GM23338 (cell line): ENCODE measurements at regions not wholly inside any gene's neighbourhood (a gene's known extent, or its start where the extent isn't known, plus 50 kb on each side); places are given as distances from the start of the nearest gene placed in this dataset.

Source experiments
- ATAC-seq: fragments of 200-7000 bp; cut with Tn5 transposase; 3 replicates; pipeline ENCODE4 v1.9.1; 2020
- DNase-seq: peaks from one replicate; pipeline ENCODE4 v3.0.0-alpha.2; 2015; ENCODE audit warnings: low spot score
- H2AFZ ChIP-seq: fragments of 200-600 bp; sonication (generic); 2 replicates; pipeline ENCODE4 v1.8.0; 2016; ENCODE audit warnings: antibody characterized with exemption, mild to moderate bottlenecking, moderate library complexity
- H3F3A ChIP-seq: fragments of 200-600 bp; sonication (generic); replicated peaks from 2 replicates; pipeline ENCODE4 v1.8.0; 2017; ENCODE audit warnings: antibody characterized with exemption, mixed run types, low read depth
- H3K27ac ChIP-seq: fragments of 200-600 bp; sonication (generic); 2 replicates; pipeline ENCODE4 v1.6.1; 2016; ENCODE audit warnings: low read depth
- H3K27me3 ChIP-seq: fragments of 200-600 bp; sonication (generic); 2 replicates; pipeline ENCODE4 v1.8.0; 2016; ENCODE audit warnings: mild to moderate bottlenecking, mixed run types, moderate library complexity; ENCODE audit not compliant: insufficient read depth
- H3K36me3 ChIP-seq: fragments of 200-600 bp; sonication (generic); 2 replicates; pipeline ENCODE4 v1.8.0; 2016; ENCODE audit warnings: mild to moderate bottlenecking; ENCODE audit not compliant: insufficient read depth
- H3K4me1 ChIP-seq: fragments of 200-600 bp; sonication (generic); 2 replicates; pipeline ENCODE4 v1.8.0; 2016; ENCODE audit warnings: mild to moderate bottlenecking, moderate library complexity; ENCODE audit not compliant: insufficient read depth
- H3K4me2 ChIP-seq: fragments of 200-600 bp; sonication (generic); 2 replicates; pipeline ENCODE4 v1.7.1; 2017; ENCODE audit warnings: mixed run types
- H3K4me3 ChIP-seq: fragments of 200-600 bp; sonication (generic); 2 replicates; pipeline ENCODE4 v1.6.1; 2016; ENCODE audit warnings: mixed run types
- H3K79me2 ChIP-seq: fragments of 200-600 bp; sonication (generic); replicated peaks from 2 replicates; pipeline ENCODE4 v1.8.0; 2017; ENCODE audit warnings: mild to moderate bottlenecking; ENCODE audit not compliant: insufficient read depth
- H3K9me2 ChIP-seq: fragments of 200-600 bp; sonication (generic); 2 replicates; pipeline ENCODE4 v1.8.0; 2017; ENCODE audit not compliant: insufficient read depth
- H4K20me1 ChIP-seq: fragments of 200-600 bp; sonication (generic); replicated peaks from 2 replicates; pipeline ENCODE4 v1.8.0; 2017; ENCODE audit warnings: mild to moderate bottlenecking; ENCODE audit not compliant: insufficient read depth
- H3K27ac Mint-ChIP-seq: 2 replicates; pipeline ENCODE4 v1.8.0; 2020; ENCODE audit warnings: inconsistent platforms, mild to moderate bottlenecking, moderate library complexity, mixed read lengths
- H3K27me3 Mint-ChIP-seq: 3 replicates; pipeline ENCODE4 v1.8.0; 2022; ENCODE audit warnings: low read depth, mild to moderate bottlenecking, moderate library complexity, mixed read lengths, inconsistent platforms; ENCODE audit not compliant: insufficient read depth, poor library complexity
- H3K36me3 Mint-ChIP-seq: 3 replicates; pipeline ENCODE4 v1.8.0; 2021; ENCODE audit warnings: low read depth, mild to moderate bottlenecking, inconsistent platforms, moderate library complexity, mixed read lengths
- H3K4me1 Mint-ChIP-seq: 3 replicates; pipeline ENCODE4 v1.8.0; 2020; ENCODE audit warnings: mild to moderate bottlenecking, inconsistent platforms, mixed read lengths
- H3K4me3 Mint-ChIP-seq: 3 replicates; pipeline ENCODE4 v1.8.0; 2021; ENCODE audit warnings: moderate library complexity, mild to moderate bottlenecking, inconsistent platforms, mixed read lengths
- H3K9me3 Mint-ChIP-seq: 3 replicates; pipeline ENCODE4 v1.8.0; 2020; ENCODE audit warnings: moderate library complexity, mild to moderate bottlenecking, inconsistent platforms, mixed read lengths
- CREB1 ChIP-seq: fragments of 250-450 bp; sonication (Bioruptor Pico); IDR thresholded peaks from 2 replicates; pipeline ENCODE4 v1.5.0; 2020; ENCODE audit warnings: low read depth, mild to moderate bottlenecking, moderate library complexity
- EZH2 ChIP-seq: fragments of 200-600 bp; sonication (generic); IDR thresholded peaks from one replicate; pipeline ENCODE4 v1.8.0; 2017; ENCODE audit warnings: antibody characterized with exemption, mild to moderate bottlenecking, low read depth; ENCODE audit not compliant: unreplicated experiment
- EZH2phosphoT487 ChIP-seq: fragments of 200-600 bp; sonication (generic); IDR thresholded peaks from one replicate; pipeline ENCODE4 v1.8.1; 2018; ENCODE audit warnings: antibody characterized with exemption; ENCODE audit not compliant: unreplicated experiment
- JUNB ChIP-seq: IDR thresholded peaks from one replicate; pipeline ENCODE4 v1.6.1; 2016; ENCODE audit warnings: antibody characterized with exemption; ENCODE audit not compliant: unreplicated experiment
- NANOG ChIP-seq: IDR thresholded peaks from 2 replicates; pipeline ENCODE4 v1.6.1; 2016; ENCODE audit warnings: antibody characterized with exemption, borderline replicate concordance
- POLR2AphosphoS5 ChIP-seq: IDR thresholded peaks from 2 replicates; pipeline ENCODE4 v1.6.1; 2016; ENCODE audit warnings: antibody characterized with exemption, low read depth
- STAT1 ChIP-seq: IDR thresholded peaks from one replicate; pipeline ENCODE4 v1.6.1; 2016; ENCODE audit warnings: antibody characterized with exemption; ENCODE audit not compliant: unreplicated experiment
- ZNF114 ChIP-seq: fragments of 250-450 bp; sonication (Bioruptor Pico); IDR thresholded peaks from 2 replicates; pipeline ENCODE4 v1.5.0; 2020; ENCODE audit warnings: mild to moderate bottlenecking, moderate library complexity
- ZNF331 ChIP-seq: fragments of 250-450 bp; sonication (Bioruptor Pico); IDR thresholded peaks from 2 replicates; pipeline ENCODE4 v1.5.0; 2020; ENCODE audit warnings: low read depth, mild to moderate bottlenecking, moderate library complexity
- TF ChIP-seq, protein P1 (sequence below): fragments of 250-450 bp; sonication (Bioruptor Pico); IDR thresholded peaks from 2 replicates; pipeline ENCODE4 v1.5.0; 2020; ENCODE audit warnings: mild to moderate bottlenecking, moderate library complexity
- TF ChIP-seq, protein P2 (sequence below): IDR thresholded peaks from 2 replicates; pipeline ENCODE4 v1.6.1; 2016; ENCODE audit warnings: antibody characterized with exemption
- TF ChIP-seq, protein P3 (sequence below): IDR thresholded peaks from one replicate; pipeline ENCODE4 v1.6.1; 2018; ENCODE audit warnings: antibody characterized with exemption; ENCODE audit not compliant: unreplicated experiment
- TF ChIP-seq, protein P4 (sequence below), 2 experiments: fragments of 200-600 bp in 1 of 2; sonication (generic) in 1 of 2; conservative IDR thresholded peaks; 2 replicates each; pipeline versions ENCODE4 v1.5.1 to v1.6.1; 2016 to 2017; ENCODE audit warnings: antibody characterized with exemption in 2 of 2, low read depth in 2 of 2, mild to moderate bottlenecking in 2 of 2, moderate library complexity in 1 of 2

DNA sequence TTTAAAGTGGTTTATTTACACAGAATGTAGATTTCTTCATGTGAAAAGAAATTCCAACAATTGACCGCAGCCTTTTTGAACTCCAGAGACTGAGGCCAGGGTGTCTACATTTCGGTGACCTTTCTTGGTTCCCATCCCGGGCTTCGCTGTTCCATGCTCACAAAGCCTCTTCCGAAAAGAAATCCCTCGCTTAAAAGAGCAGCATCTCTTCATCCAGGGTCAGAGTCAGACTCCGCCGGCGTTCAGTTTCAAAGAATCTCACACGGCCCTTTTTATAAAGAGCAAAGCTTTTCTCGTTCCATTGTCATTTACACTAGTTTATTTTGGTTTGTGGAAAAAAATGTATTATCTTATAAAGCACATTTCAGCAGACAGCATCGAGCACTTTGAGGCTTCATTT is 530.6 kb upstream of the B3GAT1 start:
- no peaks in the 10 kb centered on the region for H4K20me1 ChIP-seq
- H3K79me2 ChIP-seq, result no peaks in the 10 kb centered on the region
- peak overlapping the region; percentile 52; the same call in 1 of the 2 replicates for H2AFZ ChIP-seq
- peak overlapping the region; percentile 84; the same call in 1 of the 2 replicates for H3K27ac ChIP-seq
- no peaks in the 10 kb centered on the region for H3K36me3 ChIP-seq
- no peak overlapping the region for H3K4me2 ChIP-seq
- 0 out of 2 replicates have a peak, but pooled peaks cover under 1% of the 10 kb centered on the region for H3F3A ChIP-seq
- peaks cover 9% of the 10 kb centered on the region for H3K27me3 Mint-ChIP-seq
- H3K27me3 ChIP-seq, result no peaks in the 10 kb centered on the region
- H3K4me1 ChIP-seq, result peaks cover 16% of the 10 kb centered on the region
- ATAC-seq (no peak), DNase-seq (no peak)
- no peak overlapping the region for H3K4me3 ChIP-seq
- no peaks in the 10 kb centered on the region for H3K36me3 Mint-ChIP-seq
- H3K4me1 Mint-ChIP-seq, result peaks cover 49% of the 10 kb centered on the region
- peak overlapping the region; percentile 54; the same call in 1 of the 2 replicates for H3K27ac Mint-ChIP-seq
- TF ChIP-seq ZNF114 (CRISPR knock-in tag) (no peak), JUNB (no peak), CREB1 (no peak), NANOG (no peak), STAT1 (no peak), EZH2phosphoT487 (no peak), POLR2AphosphoS5 (no peak), EZH2 (no peak), ZNF331 (CRISPR knock-in tag) (no peak)
- TF ChIP-seq, protein P1, sequence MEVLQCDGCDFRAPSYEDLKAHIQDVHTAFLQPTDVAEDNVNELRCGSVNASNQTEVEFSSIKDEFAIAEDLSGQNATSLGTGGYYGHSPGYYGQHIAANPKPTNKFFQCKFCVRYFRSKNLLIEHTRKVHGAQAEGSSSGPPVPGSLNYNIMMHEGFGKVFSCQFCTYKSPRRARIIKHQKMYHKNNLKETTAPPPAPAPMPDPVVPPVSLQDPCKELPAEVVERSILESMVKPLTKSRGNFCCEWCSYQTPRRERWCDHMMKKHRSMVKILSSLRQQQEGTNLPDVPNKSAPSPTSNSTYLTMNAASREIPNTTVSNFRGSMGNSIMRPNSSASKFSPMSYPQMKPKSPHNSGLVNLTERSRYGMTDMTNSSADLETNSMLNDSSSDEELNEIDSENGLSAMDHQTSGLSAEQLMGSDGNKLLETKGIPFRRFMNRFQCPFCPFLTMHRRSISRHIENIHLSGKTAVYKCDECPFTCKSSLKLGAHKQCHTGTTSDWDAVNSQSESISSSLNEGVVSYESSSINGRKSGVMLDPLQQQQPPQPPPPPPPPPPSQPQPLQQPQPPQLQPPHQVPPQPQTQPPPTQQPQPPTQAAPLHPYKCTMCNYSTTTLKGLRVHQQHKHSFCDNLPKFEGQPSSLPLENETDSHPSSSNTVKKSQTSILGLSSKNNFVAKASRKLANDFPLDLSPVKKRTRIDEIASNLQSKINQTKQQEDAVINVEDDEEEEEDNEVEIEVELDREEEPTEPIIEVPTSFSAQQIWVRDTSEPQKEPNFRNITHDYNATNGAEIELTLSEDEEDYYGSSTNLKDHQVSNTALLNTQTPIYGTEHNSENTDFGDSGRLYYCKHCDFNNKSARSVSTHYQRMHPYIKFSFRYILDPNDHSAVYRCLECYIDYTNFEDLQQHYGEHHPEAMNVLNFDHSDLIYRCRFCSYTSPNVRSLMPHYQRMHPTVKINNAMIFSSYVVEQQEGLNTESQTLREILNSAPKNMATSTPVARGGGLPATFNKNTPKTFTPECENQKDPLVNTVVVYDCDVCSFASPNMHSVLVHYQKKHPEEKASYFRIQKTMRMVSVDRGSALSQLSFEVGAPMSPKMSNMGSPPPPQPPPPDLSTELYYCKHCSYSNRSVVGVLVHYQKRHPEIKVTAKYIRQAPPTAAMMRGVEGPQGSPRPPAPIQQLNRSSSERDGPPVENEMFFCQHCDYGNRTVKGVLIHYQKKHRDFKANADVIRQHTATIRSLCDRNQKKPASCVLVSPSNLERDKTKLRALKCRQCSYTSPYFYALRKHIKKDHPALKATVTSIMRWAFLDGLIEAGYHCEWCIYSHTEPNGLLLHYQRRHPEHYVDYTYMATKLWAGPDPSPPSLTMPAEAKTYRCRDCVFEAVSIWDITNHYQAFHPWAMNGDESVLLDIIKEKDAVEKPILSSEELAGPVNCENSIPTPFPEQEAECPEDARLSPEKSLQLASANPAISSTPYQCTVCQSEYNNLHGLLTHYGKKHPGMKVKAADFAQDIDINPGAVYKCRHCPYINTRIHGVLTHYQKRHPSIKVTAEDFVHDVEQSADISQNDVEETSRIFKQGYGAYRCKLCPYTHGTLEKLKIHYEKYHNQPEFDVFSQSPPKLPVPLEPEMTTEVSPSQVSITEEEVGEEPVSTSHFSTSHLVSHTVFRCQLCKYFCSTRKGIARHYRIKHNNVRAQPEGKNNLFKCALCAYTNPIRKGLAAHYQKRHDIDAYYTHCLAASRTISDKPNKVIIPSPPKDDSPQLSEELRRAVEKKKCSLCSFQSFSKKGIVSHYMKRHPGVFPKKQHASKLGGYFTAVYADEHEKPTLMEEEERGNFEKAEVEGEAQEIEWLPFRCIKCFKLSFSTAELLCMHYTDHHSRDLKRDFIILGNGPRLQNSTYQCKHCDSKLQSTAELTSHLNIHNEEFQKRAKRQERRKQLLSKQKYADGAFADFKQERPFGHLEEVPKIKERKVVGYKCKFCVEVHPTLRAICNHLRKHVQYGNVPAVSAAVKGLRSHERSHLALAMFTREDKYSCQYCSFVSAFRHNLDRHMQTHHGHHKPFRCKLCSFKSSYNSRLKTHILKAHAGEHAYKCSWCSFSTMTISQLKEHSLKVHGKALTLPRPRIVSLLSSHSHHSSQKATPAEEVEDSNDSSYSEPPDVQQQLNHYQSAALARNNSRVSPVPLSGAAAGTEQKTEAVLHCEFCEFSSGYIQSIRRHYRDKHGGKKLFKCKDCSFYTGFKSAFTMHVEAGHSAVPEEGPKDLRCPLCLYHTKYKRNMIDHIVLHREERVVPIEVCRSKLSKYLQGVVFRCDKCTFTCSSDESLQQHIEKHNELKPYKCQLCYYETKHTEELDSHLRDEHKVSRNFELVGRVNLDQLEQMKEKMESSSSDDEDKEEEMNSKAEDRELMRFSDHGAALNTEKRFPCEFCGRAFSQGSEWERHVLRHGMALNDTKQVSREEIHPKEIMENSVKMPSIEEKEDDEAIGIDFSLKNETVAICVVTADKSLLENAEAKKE (CRISPR knock-in tag), result no peak
- TF ChIP-seq, protein P2, sequence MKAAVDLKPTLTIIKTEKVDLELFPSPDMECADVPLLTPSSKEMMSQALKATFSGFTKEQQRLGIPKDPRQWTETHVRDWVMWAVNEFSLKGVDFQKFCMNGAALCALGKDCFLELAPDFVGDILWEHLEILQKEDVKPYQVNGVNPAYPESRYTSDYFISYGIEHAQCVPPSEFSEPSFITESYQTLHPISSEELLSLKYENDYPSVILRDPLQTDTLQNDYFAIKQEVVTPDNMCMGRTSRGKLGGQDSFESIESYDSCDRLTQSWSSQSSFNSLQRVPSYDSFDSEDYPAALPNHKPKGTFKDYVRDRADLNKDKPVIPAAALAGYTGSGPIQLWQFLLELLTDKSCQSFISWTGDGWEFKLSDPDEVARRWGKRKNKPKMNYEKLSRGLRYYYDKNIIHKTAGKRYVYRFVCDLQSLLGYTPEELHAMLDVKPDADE, result no peak
- TF ChIP-seq, protein P3, sequence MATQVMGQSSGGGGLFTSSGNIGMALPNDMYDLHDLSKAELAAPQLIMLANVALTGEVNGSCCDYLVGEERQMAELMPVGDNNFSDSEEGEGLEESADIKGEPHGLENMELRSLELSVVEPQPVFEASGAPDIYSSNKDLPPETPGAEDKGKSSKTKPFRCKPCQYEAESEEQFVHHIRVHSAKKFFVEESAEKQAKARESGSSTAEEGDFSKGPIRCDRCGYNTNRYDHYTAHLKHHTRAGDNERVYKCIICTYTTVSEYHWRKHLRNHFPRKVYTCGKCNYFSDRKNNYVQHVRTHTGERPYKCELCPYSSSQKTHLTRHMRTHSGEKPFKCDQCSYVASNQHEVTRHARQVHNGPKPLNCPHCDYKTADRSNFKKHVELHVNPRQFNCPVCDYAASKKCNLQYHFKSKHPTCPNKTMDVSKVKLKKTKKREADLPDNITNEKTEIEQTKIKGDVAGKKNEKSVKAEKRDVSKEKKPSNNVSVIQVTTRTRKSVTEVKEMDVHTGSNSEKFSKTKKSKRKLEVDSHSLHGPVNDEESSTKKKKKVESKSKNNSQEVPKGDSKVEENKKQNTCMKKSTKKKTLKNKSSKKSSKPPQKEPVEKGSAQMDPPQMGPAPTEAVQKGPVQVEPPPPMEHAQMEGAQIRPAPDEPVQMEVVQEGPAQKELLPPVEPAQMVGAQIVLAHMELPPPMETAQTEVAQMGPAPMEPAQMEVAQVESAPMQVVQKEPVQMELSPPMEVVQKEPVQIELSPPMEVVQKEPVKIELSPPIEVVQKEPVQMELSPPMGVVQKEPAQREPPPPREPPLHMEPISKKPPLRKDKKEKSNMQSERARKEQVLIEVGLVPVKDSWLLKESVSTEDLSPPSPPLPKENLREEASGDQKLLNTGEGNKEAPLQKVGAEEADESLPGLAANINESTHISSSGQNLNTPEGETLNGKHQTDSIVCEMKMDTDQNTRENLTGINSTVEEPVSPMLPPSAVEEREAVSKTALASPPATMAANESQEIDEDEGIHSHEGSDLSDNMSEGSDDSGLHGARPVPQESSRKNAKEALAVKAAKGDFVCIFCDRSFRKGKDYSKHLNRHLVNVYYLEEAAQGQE, result no peak
- TF ChIP-seq, protein P4, sequence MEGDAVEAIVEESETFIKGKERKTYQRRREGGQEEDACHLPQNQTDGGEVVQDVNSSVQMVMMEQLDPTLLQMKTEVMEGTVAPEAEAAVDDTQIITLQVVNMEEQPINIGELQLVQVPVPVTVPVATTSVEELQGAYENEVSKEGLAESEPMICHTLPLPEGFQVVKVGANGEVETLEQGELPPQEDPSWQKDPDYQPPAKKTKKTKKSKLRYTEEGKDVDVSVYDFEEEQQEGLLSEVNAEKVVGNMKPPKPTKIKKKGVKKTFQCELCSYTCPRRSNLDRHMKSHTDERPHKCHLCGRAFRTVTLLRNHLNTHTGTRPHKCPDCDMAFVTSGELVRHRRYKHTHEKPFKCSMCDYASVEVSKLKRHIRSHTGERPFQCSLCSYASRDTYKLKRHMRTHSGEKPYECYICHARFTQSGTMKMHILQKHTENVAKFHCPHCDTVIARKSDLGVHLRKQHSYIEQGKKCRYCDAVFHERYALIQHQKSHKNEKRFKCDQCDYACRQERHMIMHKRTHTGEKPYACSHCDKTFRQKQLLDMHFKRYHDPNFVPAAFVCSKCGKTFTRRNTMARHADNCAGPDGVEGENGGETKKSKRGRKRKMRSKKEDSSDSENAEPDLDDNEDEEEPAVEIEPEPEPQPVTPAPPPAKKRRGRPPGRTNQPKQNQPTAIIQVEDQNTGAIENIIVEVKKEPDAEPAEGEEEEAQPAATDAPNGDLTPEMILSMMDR (conservative IDR thresholded peaks at IDR 0.05; ENCODE audit: low read depth in 2 of 2), result no peak
- no peak overlapping the region for H3K4me3 Mint-ChIP-seq
- no peaks in the 10 kb centered on the region for H3K9me2 ChIP-seq
- peaks cover 4% of the 10 kb centered on the region; the same call in 1 of the 3 replicates for H3K9me3 Mint-ChIP-seq
